AG09309 (cell line): ENCODE measurements at regions not wholly inside any gene's neighbourhood (a gene's known extent, or its start where the extent isn't known, plus 50 kb on each side); places are given as distances from the start of the nearest gene placed in this dataset.

Experiments
- DNase-seq: peaks from one replicate; pipeline ENCODE4 v3.0.0-alpha.2; 2010; ENCODE audit warnings: low read depth
- H3K4me3 ChIP-seq: 2 replicates; pipeline ENCODE4 v1.5.1; 2011; ENCODE audit warnings: mild to moderate bottlenecking, low read depth, low read length, moderate library complexity; ENCODE audit not compliant: control insufficient read depth
- TF ChIP-seq, protein P1 (sequence below): IDR thresholded peaks from 2 replicates; pipeline ENCODE4 v1.5.1; 2011; ENCODE audit warnings: mild to moderate bottlenecking, low read depth, low read length, inconsistent platforms; ENCODE audit not compliant: insufficient read depth, control insufficient read depth; ENCODE audit errors: missing control alignments

DNA sequence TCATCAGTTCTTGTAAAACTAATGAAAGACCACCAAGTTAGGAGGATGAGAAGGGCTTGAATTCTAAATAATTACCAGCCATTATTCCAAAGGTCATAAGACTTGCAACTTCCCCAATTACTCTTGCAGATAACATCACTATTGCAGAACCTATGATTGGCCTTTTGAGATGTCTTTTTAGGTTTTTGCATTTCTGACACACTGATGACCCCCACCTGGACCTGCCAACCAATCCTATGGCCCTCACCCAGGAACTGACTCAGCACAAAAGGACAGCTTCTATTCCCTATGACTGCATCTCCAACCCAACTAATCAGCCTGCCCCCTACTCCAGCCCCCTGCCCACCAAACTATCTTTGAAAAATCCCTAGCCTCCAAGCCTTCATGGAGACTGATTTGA lies 111.5 kb upstream of the COPS8 start:
- DNase-seq: no peak
- TF ChIP-seq, protein P1, sequence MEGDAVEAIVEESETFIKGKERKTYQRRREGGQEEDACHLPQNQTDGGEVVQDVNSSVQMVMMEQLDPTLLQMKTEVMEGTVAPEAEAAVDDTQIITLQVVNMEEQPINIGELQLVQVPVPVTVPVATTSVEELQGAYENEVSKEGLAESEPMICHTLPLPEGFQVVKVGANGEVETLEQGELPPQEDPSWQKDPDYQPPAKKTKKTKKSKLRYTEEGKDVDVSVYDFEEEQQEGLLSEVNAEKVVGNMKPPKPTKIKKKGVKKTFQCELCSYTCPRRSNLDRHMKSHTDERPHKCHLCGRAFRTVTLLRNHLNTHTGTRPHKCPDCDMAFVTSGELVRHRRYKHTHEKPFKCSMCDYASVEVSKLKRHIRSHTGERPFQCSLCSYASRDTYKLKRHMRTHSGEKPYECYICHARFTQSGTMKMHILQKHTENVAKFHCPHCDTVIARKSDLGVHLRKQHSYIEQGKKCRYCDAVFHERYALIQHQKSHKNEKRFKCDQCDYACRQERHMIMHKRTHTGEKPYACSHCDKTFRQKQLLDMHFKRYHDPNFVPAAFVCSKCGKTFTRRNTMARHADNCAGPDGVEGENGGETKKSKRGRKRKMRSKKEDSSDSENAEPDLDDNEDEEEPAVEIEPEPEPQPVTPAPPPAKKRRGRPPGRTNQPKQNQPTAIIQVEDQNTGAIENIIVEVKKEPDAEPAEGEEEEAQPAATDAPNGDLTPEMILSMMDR: no peak

DNA sequence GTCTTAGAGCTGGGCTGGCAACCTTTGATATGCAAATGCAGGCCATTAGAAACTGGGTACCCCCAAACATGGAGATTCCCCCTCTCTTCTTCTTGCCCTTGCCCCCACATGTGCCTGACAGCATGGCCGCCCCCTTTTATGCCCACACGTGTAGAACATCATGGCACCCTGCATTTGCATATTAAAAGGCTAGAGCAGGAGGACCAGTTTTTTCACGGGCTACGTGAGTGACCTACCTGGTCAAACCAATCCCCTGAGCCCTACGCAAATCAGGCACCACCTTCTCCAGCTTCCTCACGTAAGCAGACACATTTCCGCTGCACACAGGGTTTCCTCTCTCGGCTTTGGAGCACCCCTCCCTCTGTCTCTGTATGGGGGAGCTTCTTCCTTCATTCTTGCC lies 110.9 kb upstream of the COPS8 start:
- DNase-seq: no peak
- TF ChIP-seq, protein P1: no peak
- H3K4me3 ChIP-seq: no peak overlapping the region

More for the DNA sequence above, 111.5 kb upstream of the COPS8 start:
- no peak overlapping the region for H3K4me3 ChIP-seq

DNA sequence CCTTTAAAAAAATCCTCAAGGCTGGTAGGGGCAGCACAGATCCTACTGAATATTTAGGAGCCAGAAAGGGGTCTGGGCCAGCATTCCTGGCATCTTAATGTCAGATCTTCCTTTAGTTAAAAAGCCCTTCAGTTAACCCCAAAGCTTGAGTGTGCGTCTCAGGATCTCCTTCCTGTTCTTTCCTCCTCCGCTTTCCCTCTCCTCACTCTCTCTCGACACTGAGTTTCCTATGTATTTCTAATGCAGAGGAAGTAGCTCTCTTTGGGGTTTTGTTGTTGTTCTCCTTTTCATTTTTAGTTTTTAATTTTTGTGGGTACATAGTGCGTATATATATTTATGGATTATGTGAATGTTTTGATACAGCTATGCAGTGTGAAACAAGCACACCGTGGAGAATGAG lies 109.9 kb upstream of the COPS8 start:
- no peak for DNase-seq
- TF ChIP-seq, protein P1: no peak

DNA sequence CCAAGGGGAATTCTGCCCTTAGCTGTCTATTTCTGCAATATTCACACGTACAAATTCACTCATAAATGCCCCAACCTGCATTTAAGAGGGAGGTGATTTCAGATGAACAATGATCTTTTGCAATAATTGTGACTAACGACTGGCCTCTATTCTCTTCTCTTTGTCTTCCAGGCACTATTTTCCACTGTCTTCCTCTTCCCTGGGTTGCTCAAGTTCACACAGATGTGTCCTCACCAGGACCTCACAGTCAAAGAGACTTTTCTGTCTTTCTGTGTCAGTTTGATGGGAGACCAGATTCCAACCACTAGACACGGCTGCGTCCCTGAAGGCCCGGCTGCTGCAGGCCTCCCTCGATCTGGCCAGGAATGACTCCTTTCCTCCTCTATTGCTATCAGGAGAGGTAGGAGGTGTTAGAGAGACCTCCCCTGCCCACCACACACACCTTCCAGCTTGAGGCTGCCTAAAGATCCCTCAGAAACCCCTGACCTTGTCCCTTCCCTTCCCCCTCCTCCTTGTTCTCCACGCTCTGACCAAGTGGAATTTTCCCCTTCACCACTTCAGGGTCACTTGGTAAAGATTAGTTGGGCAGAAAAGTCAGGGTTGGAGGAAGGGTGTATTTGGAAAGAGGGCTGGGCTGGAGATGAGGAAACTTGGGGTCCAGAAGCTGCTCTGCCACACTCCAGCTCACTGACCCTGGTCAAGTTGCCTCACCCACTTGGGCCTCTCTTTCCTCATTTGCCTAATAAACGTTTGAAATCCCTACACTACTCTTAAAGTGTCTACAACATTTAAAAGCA lies 109.2 kb upstream of the COPS8 start:
- no peak for DNase-seq
- H3K4me3 ChIP-seq: no peak overlapping the region
- TF ChIP-seq, protein P1: no peak

More for the DNA sequence above, 109.9 kb upstream of the COPS8 start:
- H3K4me3 ChIP-seq: no peak overlapping the region

DNA sequence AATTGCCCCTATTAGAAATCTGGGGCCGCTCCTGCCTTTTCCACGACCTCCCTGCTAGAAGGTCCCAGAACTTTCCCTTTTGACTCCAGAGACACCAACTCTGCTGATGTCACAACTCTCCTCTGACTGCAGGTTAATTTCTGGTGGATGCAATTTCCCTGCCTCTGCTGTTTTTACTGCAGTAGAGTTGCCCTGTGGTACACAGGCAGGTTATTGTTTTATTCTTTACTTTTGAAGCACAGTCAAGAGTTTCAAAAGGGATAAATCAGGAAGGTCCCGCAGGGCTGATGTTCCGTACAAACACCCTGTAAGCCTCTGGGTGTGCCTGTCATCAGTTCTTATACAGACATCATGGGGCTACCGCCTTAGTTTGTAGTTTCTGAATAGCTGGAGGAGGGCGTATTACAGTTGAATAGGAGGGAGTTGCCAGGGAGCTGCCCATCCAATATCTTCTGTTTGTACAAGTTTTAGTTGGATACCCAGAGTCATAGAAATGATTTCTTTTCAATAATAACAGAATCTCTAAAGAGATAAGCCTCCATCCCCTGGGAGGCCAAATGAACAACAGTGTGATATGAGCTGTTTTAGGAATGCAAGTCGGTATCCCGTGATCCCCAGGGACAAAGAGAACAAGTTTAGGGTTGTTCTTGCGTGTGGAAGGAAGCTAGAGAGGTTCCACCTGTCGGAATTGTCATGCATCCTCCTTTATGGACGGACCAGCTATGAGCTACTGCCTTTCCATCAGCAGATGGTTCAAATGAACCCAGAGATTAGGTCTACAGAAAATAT lies 108.4 kb upstream of the COPS8 start:
- TF ChIP-seq, protein P1: no peak
- no peak overlapping the region for H3K4me3 ChIP-seq
- no peak for DNase-seq

DNA sequence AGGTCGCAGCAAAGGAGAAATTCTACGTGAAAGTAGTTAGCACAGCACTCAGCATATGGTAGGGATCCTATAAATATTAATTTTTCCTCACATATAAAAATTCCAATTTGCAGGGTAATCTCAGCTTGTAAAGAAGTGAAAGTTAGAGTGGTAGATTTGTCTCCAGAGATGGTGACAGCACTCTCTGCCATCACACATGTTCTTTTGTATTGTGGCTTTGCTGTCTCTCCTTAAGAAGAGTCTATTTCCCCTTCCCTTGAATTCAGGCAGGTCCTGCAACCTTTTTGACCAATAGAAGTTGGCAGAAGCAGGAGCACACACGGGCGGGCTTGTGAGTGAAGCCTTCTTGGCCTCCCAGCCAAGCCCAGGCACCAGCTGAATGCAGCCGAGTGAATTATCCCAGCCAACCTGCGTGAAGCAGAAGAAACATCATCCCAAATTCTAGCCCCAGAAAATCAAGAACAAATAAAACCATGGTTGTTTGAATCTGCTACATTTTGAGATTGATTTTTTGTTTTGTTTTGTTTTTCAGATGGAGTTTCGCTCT lies 107.8 kb upstream of the COPS8 start:
- TF ChIP-seq, protein P1: no peak
- no peak overlapping the region for H3K4me3 ChIP-seq
- DNase-seq: no peak
